Hematopoietic multipotent progenitor cell treated with erythropoietin and hydrocortisone succinate and interleukin-3 and kit ligand, for 15 days (in vitro differentiated cells): ENCODE measurements at regions not wholly inside any gene's neighbourhood (a gene's known extent, or its start where the extent isn't known, plus 50 kb on each side); places are given as distances from the start of the nearest gene placed in this dataset.

ENCODE experiments used
- DNase-seq: peaks from one replicate; pipeline ENCODE4 v3.0.0-alpha.2; 2015; ENCODE audit warnings: low spot score

DNA sequence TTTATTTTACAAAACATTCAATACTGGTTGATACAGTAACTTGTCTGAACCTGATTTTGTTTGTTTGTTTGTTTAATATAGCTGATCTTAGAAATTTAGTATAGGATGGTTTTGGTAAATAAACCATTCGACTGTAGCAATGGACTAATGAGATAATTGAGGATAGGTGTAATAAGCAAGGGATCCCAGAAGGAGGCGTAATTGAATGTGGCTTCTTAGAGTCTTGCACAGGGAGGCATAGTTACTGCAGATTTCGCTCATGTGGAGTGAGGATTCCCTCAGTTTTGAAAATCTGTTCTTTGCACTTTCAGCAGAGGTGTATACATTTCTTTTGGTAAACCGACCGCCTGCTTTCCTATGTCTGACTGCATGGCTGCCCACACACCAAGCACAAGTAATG, 709.6 kb downstream of the SOCS6 start:
- DNase-seq: no peak

DNA sequence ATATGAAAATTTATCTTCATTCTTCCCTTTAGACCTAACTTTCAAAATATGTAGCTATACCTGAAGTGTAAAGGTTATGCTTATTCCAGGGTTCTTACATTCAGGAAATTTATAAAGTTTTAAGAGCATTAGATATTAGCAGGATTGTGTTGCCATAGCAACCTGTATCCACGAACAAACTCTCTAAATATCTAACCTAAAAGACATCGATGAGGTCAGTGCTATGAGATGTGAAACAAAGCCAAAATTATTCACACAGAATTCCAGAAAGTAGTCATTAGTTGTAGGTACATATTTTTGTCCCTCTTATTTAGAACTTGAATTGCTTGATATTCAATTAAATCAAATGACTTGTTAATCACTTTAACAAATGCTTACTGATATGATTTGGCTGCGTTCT, 705.3 kb downstream of the SOCS6 start:
- DNase-seq: no peak

DNA sequence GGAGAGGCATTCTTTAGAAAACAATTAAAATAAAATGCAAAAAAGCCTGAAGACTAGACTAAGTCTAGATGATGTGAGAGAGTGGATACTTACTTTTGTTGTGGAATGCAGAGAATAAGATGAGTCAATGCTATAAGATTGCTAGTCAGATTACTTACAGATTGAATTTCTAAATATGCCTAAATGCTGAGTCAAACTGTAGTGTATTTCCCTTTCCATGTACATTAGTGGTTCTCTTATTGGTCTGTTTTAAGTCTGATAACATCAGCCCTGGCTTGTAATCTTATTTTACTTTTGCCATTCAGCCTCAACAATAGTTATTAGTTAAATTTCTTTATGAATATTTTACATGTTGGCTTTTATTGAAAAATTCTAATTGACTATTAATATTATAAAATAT, 702.7 kb downstream of the SOCS6 start:
- DNase-seq: no peak

DNA sequence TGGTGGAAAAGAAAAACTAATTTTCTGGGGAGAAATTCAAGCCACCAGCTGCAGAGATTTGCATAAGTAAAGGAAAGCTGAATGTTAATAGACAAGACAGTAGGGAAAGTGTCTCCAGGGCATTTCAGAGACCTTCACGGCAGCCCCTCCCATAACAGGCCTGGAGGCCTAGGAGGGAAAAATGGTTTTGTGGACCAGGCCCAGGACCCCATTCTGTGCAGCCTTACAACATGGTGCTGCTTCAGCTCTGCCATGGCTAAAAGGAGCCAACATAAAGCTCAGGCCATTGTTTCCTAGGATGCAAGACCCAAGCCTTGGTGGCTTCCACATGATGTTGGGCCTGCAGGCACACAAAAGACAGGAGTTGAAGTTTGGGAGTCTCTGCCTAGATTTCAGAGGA, 697.1 kb downstream of the SOCS6 start:
- no peak for DNase-seq

DNA sequence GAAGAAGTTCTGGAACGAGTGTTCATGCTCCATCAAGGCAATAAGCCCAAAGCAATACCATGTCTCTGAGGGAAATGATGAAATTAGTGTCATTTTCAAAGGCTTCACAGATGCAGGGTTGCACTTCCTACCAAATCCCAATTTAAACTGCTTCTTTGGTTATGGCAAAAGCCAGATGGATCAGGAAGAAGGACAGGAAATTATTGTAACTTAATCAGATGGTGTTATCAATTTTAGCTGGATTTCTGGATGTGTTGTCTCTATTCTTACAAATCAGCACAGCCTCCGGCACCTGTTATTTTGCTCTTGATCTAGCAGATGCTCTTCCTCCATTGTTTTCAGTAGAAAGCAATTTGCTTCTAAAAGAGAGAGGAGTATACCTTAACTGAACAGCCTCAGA, 693.4 kb downstream of the SOCS6 start:
- DNase-seq: no peak

DNA sequence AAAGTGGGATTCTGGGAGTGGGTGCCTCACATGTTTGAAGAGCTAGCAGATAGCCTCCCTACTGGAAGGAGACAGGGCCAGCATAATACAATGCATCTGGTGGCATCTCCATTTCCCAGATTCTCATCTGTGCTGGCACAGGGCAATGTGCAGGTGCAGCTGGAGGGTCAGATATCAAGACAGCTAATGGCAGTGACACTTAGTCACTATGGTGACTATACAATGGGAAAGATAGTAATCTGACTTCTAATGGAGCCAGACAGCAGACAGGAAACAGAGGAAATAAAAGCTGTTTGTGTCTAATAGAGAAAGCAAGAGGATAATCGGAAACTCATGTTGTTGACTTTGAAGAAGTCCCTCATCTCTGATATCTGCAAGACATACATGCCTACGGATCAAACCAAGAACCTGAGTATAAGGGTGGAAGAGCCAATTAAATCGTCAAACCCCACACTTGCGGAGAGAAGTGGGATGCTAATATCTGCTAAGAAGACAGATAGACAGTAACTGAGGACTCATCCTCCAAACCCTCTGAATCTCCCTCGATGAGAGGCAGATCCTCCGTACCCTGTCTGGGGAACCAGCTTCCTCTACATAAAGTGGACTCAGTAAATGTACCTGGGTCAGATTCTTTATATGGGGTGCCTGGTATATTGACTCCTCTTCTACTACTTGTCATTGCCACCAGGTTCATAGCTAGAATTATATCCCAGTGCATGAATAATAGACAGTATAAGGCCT, 692.7 kb downstream of the SOCS6 start:
- no peak for DNase-seq

DNA sequence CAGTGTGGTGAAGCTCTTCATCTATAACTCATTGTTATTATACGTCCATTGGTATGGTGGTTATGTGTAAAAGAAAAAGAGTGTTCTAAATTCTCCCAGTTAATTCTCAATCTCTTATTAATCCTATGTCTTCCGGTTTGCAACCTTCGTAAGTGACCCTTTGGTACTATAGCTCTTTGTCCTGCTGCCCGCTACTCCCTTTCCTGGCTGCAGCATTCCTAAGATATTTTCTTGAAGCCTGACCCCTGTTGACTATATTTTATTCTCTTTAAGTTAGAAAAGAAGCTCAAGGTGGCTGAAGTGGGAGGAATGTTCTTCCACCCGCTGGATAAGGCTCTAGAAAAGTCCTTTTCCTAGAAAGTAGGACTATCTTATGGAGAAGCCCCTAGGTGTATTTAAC, 684.8 kb downstream of the SOCS6 start:
- DNase-seq: no peak

DNA sequence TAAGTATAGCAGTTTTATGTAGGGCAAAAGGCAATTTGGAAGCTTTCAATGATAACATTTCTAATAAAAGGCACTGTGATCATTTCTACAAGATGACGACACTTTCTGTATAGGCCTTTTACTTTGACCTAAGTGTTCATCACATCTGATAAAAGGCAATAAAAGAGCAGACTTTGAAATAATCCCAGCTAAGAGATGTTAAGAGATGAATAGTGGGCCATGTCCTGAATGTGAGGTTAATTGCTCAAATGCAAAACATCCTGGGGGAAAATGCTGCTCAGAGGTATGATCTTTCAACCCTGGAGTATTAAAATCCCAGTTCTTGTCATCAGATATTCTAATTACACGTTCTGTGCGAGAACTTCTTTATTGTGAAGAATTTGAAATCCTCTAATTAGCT, 677.6 kb downstream of the SOCS6 start:
- no peak for DNase-seq

DNA sequence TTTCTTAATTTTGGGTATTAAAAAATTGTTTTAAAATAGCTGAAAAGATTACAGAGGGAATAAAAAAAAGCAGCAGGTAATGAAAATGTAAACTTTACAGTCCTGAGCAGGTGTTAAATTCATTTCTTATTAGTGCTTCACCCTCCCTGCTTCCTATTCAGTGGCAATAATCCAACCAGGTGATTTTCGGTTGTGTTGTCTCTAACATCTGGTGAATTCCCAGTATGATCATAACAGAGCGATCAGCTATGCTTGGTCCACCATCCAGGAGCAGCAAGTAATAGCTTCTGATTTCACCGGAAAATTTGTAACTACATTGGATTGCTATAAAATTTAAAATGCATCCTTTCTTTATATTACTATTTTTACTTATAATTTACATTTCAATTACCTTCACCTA, 673.1 kb downstream of the SOCS6 start:
- no peak for DNase-seq

DNA sequence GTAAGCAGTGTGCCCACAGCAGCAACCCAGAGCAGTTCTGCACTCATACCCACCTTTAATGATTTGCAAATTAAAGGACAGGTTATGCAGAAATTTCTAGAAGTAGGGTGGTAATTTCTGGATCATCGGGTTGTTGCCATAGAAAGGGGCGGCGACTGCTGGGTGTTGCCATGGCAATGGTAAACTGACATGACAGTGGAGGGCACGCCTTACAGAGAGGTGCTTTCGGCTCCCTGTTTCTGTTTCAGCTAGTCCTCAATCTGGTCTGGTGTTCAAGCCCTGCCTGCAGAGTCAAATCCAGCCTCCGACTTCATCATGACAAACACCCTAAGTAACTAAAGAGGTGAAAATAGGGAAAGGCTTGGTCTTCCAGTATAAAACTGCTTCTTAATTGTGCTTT, 667.7 kb downstream of the SOCS6 start:
- DNase-seq: no peak

DNA sequence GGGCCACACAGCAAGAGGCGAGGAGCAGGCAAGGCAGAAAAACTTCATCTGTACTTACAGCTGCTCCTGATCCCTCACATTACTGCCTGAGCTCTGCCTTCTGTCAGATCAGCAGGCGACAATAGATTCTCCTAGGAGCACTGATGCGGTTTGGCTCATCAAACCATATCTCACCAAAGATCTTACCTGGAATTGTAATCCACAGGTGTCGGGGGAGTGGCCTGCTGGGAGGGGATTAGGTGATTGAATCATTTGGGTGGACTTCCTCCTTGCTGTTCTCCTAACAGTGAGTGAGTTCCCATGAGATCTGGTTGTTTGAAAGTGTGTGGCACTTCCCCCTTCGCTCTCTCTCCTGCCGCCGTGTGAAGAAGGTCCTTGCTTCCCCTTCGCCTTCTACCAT, 647.3 kb downstream of the SOCS6 start:
- no peak for DNase-seq

DNA sequence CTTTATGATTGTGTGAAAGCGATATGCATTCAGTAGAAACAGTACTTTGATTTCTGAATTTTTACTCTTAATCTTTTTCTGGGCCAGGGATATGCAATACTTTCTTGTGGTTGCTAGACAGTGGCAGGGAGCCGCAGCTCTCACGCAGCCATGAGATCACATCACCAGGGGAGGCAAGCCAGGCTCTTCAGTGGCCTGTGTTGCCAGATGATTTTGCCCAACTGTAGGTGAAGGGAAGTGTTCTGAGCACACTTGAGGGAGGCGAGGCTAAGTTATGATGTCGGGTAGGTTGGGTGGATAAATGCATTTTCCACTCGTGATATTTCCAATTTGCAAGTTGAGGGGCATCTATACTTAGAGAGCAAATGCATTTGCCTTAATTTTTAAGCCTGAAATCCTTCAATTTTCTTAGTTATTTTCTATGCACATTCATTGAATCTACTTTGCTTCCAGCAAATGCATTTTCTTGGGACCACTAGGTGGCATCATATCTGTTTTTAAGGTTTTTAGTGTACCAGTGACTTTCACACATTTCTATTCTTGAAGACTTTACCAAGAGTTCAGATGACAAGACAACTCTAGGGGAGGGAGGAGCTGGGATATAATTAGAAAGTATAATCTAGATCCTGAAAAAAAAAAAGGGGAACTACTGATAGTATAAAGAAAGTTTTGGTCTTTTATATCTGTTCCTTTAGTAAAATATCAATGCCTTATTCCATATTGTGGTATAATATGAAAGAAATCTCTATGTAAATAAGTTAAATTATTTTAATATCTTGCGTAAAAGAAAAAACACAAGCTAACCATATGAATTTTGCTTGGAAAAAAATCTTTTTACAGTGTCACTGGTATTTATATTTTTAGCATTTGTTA, 643.3 kb downstream of the SOCS6 start:
- no peak for DNase-seq

DNA sequence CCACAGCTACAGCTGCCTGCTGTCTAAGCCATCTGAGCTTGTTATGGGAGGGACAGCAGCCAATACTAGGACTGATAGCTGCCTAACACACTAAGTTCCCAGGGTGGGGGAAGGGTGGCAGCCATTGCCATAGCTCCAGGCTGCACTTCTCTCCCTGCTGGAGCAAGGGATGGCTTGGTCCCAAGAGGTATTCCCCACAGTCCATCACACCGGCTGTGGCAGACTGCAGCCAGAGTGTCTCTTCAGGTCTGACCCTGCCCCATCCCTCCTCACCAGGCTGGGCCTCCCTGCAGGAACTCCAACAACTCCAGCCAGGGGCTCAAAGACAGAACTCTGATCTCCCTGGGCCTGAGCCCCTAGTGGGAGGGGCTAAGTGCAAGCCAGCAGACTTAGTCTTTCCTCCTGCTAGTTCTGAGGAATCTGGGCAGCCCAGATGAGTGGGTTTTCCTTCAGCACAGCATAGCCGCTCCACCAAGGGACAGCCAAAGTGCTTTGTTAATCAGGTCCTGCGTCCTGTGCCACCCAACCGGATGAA, 632.1 kb downstream of the SOCS6 start:
- no peak for DNase-seq

DNA sequence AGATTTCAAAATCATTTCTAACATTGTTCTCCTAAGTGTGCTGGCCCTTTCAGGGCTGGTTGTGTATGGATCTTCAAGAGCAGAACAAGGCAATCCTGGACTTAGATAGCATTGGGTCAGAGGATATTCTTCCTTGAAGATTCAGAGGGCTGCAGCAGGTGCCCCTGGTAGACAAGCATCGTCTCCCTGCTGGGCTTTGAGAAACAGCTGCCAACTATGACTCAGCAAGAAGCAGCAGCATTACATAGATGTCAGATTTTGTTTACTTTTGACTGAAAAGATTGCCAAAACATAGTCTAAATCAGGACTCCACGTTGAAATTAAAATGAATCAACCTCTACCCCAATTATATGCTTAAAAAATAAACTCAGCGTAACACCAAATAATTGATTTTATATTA, 618.8 kb downstream of the SOCS6 start:
- no peak for DNase-seq

DNA sequence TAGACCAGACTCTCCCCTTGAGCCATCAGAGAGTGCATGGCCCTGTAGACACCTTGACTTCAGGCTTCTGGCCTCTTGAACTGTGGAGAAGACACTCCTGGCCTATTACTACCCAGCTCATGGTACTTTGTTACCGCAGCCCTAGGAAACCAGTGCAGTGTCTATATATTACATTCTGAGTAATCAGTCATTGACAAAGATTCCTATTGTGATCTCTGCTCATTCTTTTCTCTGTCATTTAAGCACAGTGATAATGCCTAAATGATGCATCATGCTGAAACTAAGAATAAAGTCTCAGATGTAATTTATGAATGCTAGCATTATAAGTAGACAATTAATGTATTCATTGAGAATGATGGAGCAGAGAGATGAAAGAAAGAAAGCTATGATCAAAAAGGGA, 603.5 kb downstream of the SOCS6 start:
- no peak for DNase-seq

DNA sequence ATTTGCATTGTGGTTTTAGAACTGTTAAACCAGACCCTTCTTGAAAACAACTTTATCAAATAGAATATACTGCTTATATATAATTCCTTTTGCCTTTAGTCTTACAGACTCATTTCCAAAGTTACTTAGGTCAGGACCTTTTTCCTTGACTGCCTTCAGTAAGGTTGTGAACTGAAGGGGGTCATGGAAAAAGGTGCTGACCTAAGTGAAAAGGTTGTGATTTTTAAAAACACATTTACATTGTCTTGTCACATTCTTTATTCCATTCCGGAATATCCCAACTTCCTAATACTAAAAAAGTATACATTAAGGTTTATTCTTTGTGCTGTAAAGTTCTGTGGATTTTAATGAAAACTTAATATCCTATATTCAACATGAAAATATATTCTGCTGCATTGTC, 581.4 kb downstream of the SOCS6 start:
- no peak for DNase-seq

DNA sequence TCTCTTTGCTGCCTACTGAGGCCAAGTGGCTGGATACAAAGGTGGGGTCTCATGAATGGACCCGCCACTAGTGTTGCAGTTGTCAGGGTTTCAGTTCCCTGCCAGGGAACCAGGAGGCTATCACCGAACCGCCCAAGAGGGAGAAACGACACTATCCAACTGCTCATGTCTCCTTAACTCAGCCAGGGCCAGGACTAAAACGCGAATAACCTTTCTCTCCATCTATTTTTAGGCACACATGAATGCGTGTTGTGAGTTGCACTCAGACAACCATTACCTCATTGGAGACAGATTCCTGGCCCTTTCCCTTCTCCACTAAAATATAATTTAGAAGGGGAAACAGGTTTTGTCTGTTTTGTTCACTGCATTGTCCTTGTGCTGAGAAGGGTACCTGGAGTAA, 559.5 kb downstream of the SOCS6 start:
- no peak for DNase-seq

DNA sequence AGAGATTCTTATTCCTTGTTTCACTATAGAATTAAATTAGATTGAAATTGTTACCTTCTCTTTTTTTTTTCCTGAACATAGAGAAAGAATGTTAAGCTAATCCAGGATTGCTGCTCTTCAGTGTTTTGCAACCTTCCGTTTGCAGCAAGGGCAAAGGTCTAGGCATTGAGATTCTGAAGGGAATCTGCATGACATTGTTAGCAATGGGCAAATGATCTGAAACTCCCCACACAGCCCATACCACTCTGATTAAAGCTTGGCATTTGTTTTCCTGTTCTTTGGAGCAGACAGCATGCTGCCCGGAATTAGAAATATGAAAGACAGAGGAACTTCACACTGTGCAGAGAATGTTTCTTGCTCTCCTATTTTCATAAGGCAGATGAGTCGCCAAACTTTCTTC, 551.8 kb downstream of the SOCS6 start:
- DNase-seq: no peak

DNA sequence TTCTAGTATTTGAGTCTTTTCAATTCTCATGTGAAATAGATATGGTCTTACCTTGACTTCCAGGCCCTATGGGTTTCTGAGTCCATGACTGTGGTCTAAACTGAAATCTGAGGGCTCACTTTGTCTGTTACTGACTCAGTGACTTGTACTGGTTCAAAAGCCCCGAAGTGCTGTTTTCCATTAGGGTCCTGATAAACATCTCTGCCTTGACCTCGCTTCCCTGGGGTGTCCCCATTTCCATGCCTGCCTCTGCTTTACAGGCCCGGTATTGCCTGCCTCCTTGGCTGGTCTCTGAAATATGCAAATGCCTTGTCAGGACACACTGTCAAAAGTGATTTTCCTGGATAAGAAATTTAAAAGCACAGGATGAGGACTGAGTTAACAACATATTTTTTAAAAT, 538.8 kb downstream of the SOCS6 start:
- DNase-seq: no peak

DNA sequence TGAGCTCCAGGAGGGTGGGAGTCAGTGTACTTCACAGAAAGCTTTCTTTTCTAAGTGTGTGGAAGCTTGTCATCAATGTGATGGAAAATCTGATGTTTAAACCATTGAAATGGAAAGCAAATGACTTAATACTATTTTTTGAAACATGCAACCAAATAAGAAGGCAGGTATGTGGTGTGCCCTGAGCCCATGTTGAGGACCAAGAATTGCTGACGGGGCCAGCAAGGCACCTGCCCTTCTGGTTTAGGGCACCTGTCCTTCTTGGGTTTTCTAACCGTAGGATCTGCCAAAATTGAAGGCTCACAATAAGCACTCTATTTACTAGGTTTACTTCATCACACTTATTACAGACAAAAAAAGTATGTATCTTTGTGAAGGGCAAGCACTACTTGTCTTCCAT, 537.7 kb downstream of the SOCS6 start:
- DNase-seq: no peak

DNA sequence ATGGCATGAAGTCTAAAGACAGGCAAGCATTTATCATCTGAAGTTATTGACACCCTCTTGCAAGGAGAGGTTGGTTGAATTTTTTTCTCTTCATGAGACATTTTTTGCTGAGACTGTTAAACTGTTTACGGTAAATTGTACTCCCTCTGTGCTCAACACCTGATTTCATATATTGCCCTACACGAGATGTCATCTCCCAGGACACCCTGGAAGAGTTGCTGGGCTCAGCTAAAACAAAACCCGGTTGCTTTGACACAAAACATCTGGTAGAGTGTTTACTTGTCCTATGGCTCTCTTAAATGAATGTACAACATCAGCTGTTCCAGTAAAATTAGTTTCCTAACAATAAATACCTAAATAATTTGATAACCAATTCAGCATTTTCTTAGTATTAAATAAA, 533.8 kb downstream of the SOCS6 start:
- no peak for DNase-seq

DNA sequence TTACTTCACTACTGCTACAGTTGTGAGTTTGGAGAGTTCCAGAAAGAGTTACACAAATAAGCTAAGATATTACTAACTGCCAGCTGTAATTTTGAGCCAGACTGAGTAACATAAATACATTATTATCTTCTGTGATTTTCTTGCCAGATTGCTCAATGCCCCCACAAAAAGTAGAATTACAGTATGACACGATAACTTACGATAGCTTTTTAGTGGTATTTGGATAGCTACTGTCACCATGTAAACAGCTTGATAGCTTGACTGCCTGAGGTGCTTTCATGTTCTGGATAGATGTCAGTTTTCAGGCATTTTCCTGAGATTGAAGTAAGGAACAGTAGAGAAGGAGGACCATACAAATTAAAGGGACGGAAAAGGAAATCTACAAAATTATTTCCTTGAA, 533.3 kb downstream of the SOCS6 start:
- no peak for DNase-seq

DNA sequence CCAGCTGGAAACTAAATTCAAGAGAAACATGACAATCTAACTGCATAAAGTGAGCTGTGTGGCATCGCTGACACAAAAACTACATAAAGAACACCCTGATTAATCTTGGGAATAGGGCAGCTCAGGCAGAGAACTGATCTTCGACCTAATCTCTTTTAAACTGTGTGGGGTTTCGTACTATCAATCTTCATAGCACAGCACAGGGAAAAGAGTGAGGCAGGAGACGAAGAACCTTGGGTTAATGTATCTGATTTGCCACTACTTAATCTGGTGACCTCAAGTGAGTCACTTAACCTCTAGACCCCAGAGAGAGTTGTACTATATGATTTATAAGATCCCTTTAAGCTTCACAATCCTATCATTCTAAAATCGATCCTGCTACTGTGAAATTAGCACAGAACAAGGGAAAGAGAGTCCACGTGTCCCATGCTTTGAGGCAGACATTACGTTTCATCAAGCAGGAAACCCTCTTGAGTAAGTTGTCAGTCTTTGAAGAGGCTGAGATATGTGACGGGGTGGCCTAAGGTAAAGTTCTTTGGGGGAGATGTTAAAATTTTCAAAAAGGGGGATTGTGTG, 519.7 kb downstream of the SOCS6 start:
- DNase-seq: no peak
